8988T (cell line): ENCODE measurements at regions not wholly inside any gene's neighbourhood (a gene's known extent, or its start where the extent isn't known, plus 50 kb on each side); places are given as distances from the start of the nearest gene placed in this dataset.
"Not testable (repeated sequence)": the region's sequence is repeated elsewhere in the genome, so short reads cannot be mapped to it uniquely, and the experiment has no call there.

Experiments
- DNase-seq: peaks from one replicate; pipeline ENCODE4 v3.0.0; 2011

GRCh38 chr6:156687789-156688619 is 89.2 kb upstream of the ARID1B start:
- peak; percentile 37 for DNase-seq

- DNase-seq, result peak; percentile 87
These were observed 90.0 kb upstream of the ARID1B start for GRCh38 chr6:156686995-156687788.

GRCh38 chr6:156686301-156686994 is 90.7 kb upstream of the ARID1B start:
- peak; percentile 39 for DNase-seq

- no peak for DNase-seq
These were observed 91.4 kb upstream of the ARID1B start for GRCh38 chr6:156685823-156686222.

GRCh38 chr6:156683821-156684220 is 93.4 kb upstream of the ARID1B start:
- no peak for DNase-seq

- no peak for DNase-seq
These were observed 100.5 kb upstream of the ARID1B start for GRCh38 chr6:156676721-156677120.

GRCh38 chr6:156674197-156674596 is 103.0 kb upstream of the ARID1B start:
- DNase-seq, result no peak

GRCh38 chr6:156670097-156670496 is 107.1 kb upstream of the ARID1B start:
- not testable (repeated sequence) for DNase-seq

GRCh38 chr6:156662025-156662445 is 115.1 kb upstream of the ARID1B start:
- peak; percentile 68 for DNase-seq

GRCh38 chr6:156660389-156660788 is 116.8 kb upstream of the ARID1B start:
- no peak for DNase-seq

GRCh38 chr6:156659822-156660198 is 117.4 kb upstream of the ARID1B start:
- DNase-seq, result no peak

- no peak for DNase-seq
These were observed 118.0 kb upstream of the ARID1B start for GRCh38 chr6:156658966-156659821.

- DNase-seq, result no peak
These were observed 118.8 kb upstream of the ARID1B start for GRCh38 chr6:156658186-156658965.

GRCh38 chr6:156657296-156657695 is 119.9 kb upstream of the ARID1B start:
- DNase-seq, result no peak

- no peak for DNase-seq
These were observed 122.0 kb upstream of the ARID1B start for GRCh38 chr6:156654919-156655918.

- DNase-seq, result no peak
These were observed 124.9 kb upstream of the ARID1B start for GRCh38 chr6:156652231-156652750.

- no peak for DNase-seq
These were observed 125.7 kb upstream of the ARID1B start for GRCh38 chr6:156651486-156651885.

GRCh38 chr6:156650896-156651390 is 126.2 kb upstream of the ARID1B start:
- DNase-seq, result no peak

GRCh38 chr6:156648616-156649015 is 128.6 kb upstream of the ARID1B start:
- DNase-seq, result no peak

GRCh38 chr6:156647991-156648390 is 129.2 kb upstream of the ARID1B start:
- no peak for DNase-seq
